ENCODE measurements at regions not wholly inside any gene's neighbourhood (a gene's known extent, or its start where the extent isn't known, plus 50 kb on each side); places are given as distances from the start of the nearest gene placed in this dataset.

- no peak for DNase-seq
- Histone ChIP-seq H3K9me3 (no peaks in the 10 kb centered on the region), H3K27ac (no peak overlapping the region), H3K36me3 (no peaks in the 10 kb centered on the region), H3K4me1 (no peaks in the 10 kb centered on the region), H3K27me3 (no peaks in the 10 kb centered on the region), H3K4me3 (no peak overlapping the region), H3K9ac (ENCODE audit: low read depth in 2 of 2, low read length in 2 of 2) (no peak overlapping the region)
- no peak for TF ChIP-seq CTCF (IDR thresholded peaks at IDR 0.05)
- intact Hi-C loops (cut with DNase I), result no loop called here
Observed at GRCh38 chr2:45212953-45213635, 203.8 kb upstream of the SIX2 start.

- Histone ChIP-seq H3K27ac (no peak overlapping the region), H3K9me3 (no peaks in the 10 kb centered on the region), H3K36me3 (no peaks in the 10 kb centered on the region), H3K4me1 (no peaks in the 10 kb centered on the region), H3K27me3 (no peaks in the 10 kb centered on the region), H3K9ac (ENCODE audit: low read depth in 2 of 2, low read length in 2 of 2) (no peak overlapping the region), H3K4me3 (no peak overlapping the region)
- no peak for TF ChIP-seq CTCF (IDR thresholded peaks at IDR 0.05)
- intact Hi-C loops (cut with DNase I), result no loop called here
- no peak for DNase-seq
Observed at GRCh38 chr2:45211636-45212035, 202.4 kb upstream of the SIX2 start.

- H3K9me3 ChIP-seq, result no peaks in the 10 kb centered on the region
- TF ChIP-seq CTCF (IDR thresholded peaks at IDR 0.05), result no peak
- no peak for DNase-seq
- H3K4me3 ChIP-seq, result no peak overlapping the region
- intact Hi-C loops (cut with DNase I), result no loop called here
- H3K4me1 ChIP-seq, result no peaks in the 10 kb centered on the region
- no peak overlapping the region for H3K9ac ChIP-seq (ENCODE audit: low read depth in 2 of 2, low read length in 2 of 2)
- no peak overlapping the region for H3K27ac ChIP-seq
- H3K36me3 ChIP-seq, result no peaks in the 10 kb centered on the region
- H3K27me3 ChIP-seq, result no peaks in the 10 kb centered on the region
Observed at GRCh38 chr2:45210462-45211195, 201.4 kb upstream of the SIX2 start.

GRCh38 chr2:45209875-45210274, 200.6 kb upstream of the SIX2 start:
- H3K27ac ChIP-seq, result no peak overlapping the region
- no peak overlapping the region for H3K4me3 ChIP-seq
- H3K36me3 ChIP-seq, result no peaks in the 10 kb centered on the region
- TF ChIP-seq CTCF (IDR thresholded peaks at IDR 0.05), result no peak
- H3K4me1 ChIP-seq, result no peaks in the 10 kb centered on the region
- no peak for DNase-seq
- no peaks in the 10 kb centered on the region for H3K9me3 ChIP-seq
- intact Hi-C loops (cut with DNase I), result no loop called here
- no peaks in the 10 kb centered on the region for H3K27me3 ChIP-seq
- no peak overlapping the region for H3K9ac ChIP-seq (ENCODE audit: low read depth in 2 of 2, low read length in 2 of 2)

GRCh38 chr2:45209302-45209701, 200.1 kb upstream of the SIX2 start:
- no peaks in the 10 kb centered on the region for H3K4me1 ChIP-seq
- intact Hi-C loops (cut with DNase I), result no loop called here
- no peak overlapping the region for H3K9ac ChIP-seq (ENCODE audit: low read depth in 2 of 2, low read length in 2 of 2)
- H3K27me3 ChIP-seq, result no peaks in the 10 kb centered on the region
- no peaks in the 10 kb centered on the region for H3K36me3 ChIP-seq
- no peak for DNase-seq
- no peak overlapping the region for H3K27ac ChIP-seq
- H3K4me3 ChIP-seq, result no peak overlapping the region
- no peak for TF ChIP-seq CTCF (IDR thresholded peaks at IDR 0.05)
- H3K9me3 ChIP-seq, result no peaks in the 10 kb centered on the region

Data from colonic mucosa (tissue), 4 donors.